Activated CD8-positive, alpha-beta T cell treated with anti-CD3 and anti-CD28 coated beads, Interleukin-2, amount 10 ng/mL, durations not matched to agents 7 days and 5 days (primary cell): ENCODE measurements at regions not wholly inside any gene's neighbourhood (a gene's known extent, or its start where the extent isn't known, plus 50 kb on each side); places are given as distances from the start of the nearest gene placed in this dataset.

Source experiments
- ATAC-seq: fragments of 150-1000 bp; cut with Tn5 transposase; one replicate; pipeline ENCODE4 v1.10.0; 2021; ENCODE audit warnings: moderate library complexity
- CTCF ChIA-PET: fragments of 350-600 bp; sonication (Branson Sonifier 250); formaldehyde crosslinking; loops from one replicate; lab custom pipeline; 2021; ENCODE audit warnings: antibody characterized with exemption; lab: Charles Lee
- POLR2A ChIA-PET: fragments of 350-600 bp; sonication (Branson Sonifier 250); formaldehyde crosslinking; loops from one replicate; lab custom pipeline; 2021; ENCODE audit warnings: antibody characterized with exemption; lab: Charles Lee
- DNase-seq: peaks from one replicate; pipeline ENCODE4 v3.0.0-alpha.2; 2020
- H3K27ac Mint-ChIP-seq: one replicate; pipeline ENCODE4 v1.8.0; 2021; ENCODE audit warnings: mild to moderate bottlenecking, mixed read lengths
- H3K27me3 Mint-ChIP-seq: one replicate; pipeline ENCODE4 v1.8.0; 2021; ENCODE audit warnings: low read depth, mixed read lengths
- H3K36me3 Mint-ChIP-seq: one replicate; pipeline ENCODE4 v1.8.0; 2021; ENCODE audit warnings: low read depth, mixed read lengths
- H3K4me1 Mint-ChIP-seq: one replicate; pipeline ENCODE4 v1.8.0; 2021; ENCODE audit warnings: low read depth, mixed read lengths
- H3K4me3 Mint-ChIP-seq: one replicate; pipeline ENCODE4 v1.8.0; 2021; ENCODE audit warnings: mild to moderate bottlenecking, mixed read lengths
- H3K9me3 Mint-ChIP-seq: one replicate; pipeline ENCODE4 v1.8.0; 2022; ENCODE audit warnings: mixed read lengths; ENCODE audit not compliant: insufficient read depth

GRCh38 chr18:57910134-57910533, 107.0 kb upstream of the ATP8B1 start:
- ATAC-seq: no peak

GRCh38 chr18:57909620-57910019, 106.5 kb upstream of the ATP8B1 start:
- CTCF ChIA-PET: no interaction called here
- Mint-ChIP-seq H3K9me3 (no peaks in the 10 kb centered on the region), H3K36me3 (no peaks in the 10 kb centered on the region), H3K4me1 (no peaks in the 10 kb centered on the region), H3K27ac (no peak overlapping the region), H3K27me3 (peaks cover 13% of the 10 kb centered on the region), H3K4me3 (no peak overlapping the region)
- DNase-seq (no peak), ATAC-seq (no peak)
- POLR2A ChIA-PET: no interaction called here

More at GRCh38 chr18:57910134-57910533, 107.0 kb upstream of the ATP8B1 start:
- H3K4me1 Mint-ChIP-seq: no peaks in the 10 kb centered on the region
- no peaks in the 10 kb centered on the region for H3K9me3 Mint-ChIP-seq
- no peak for DNase-seq
- peaks cover 14% of the 10 kb centered on the region for H3K27me3 Mint-ChIP-seq
- no peak overlapping the region for H3K4me3 Mint-ChIP-seq
- H3K27ac Mint-ChIP-seq: no peak overlapping the region
- ChIA-PET CTCF (no interaction called here), POLR2A (interaction anchor here (0.5 kb wide), 1 partner anchor 147 kb away, joined by 3 read pairs; no protein-coding TSS in a partner anchor)
- H3K36me3 Mint-ChIP-seq: no peaks in the 10 kb centered on the region

GRCh38 chr18:57908092-57908491, 105.0 kb upstream of the ATP8B1 start:
- no peak overlapping the region for H3K27ac Mint-ChIP-seq
- CTCF ChIA-PET: no interaction called here
- no peaks in the 10 kb centered on the region for H3K4me1 Mint-ChIP-seq
- no peak for DNase-seq
- H3K4me3 Mint-ChIP-seq: no peak overlapping the region
- H3K27me3 Mint-ChIP-seq: peaks cover 11% of the 10 kb centered on the region
- no peak for ATAC-seq
- no peaks in the 10 kb centered on the region for H3K9me3 Mint-ChIP-seq
- POLR2A ChIA-PET: no interaction called here
- H3K36me3 Mint-ChIP-seq: no peaks in the 10 kb centered on the region

GRCh38 chr18:57907550-57907949, 104.4 kb upstream of the ATP8B1 start:
- Mint-ChIP-seq H3K27ac (no peak overlapping the region), H3K27me3 (peaks cover 11% of the 10 kb centered on the region), H3K4me3 (no peak overlapping the region), H3K9me3 (no peaks in the 10 kb centered on the region), H3K36me3 (no peaks in the 10 kb centered on the region), H3K4me1 (no peaks in the 10 kb centered on the region)
- POLR2A ChIA-PET: no interaction called here
- DNase-seq (no peak), ATAC-seq (no peak)
- CTCF ChIA-PET: no interaction called here

- Mint-ChIP-seq H3K36me3 (no peaks in the 10 kb centered on the region), H3K4me1 (no peaks in the 10 kb centered on the region), H3K9me3 (no peaks in the 10 kb centered on the region), H3K27me3 (peaks cover 11% of the 10 kb centered on the region), H3K4me3 (no peak overlapping the region), H3K27ac (no peak overlapping the region)
- ATAC-seq (no peak), DNase-seq (no peak)
- POLR2A ChIA-PET: no interaction called here
- CTCF ChIA-PET: no interaction called here
Observed at GRCh38 chr18:57906852-57907251, 103.7 kb upstream of the ATP8B1 start.

GRCh38 chr18:57904535-57904934, 101.4 kb upstream of the ATP8B1 start:
- H3K4me3 Mint-ChIP-seq: no peak overlapping the region
- no peak for ATAC-seq
- H3K27me3 Mint-ChIP-seq: peaks cover 12% of the 10 kb centered on the region
- no peaks in the 10 kb centered on the region for H3K9me3 Mint-ChIP-seq
- no peaks in the 10 kb centered on the region for H3K4me1 Mint-ChIP-seq
- DNase-seq: no peak
- no peak overlapping the region for H3K27ac Mint-ChIP-seq
- ChIA-PET POLR2A (interaction anchor here (0.6 kb wide), 1 partner anchor 243 kb away, joined by 3 read pairs; no protein-coding TSS in a partner anchor), CTCF (interaction anchor here (1.3 kb wide), 1 partner anchor 22 kb away, joined by 3 read pairs; no protein-coding TSS in a partner anchor)
- H3K36me3 Mint-ChIP-seq: no peaks in the 10 kb centered on the region

GRCh38 chr18:57902721-57903120, 99.6 kb upstream of the ATP8B1 start:
- ATAC-seq (no peak), DNase-seq (no peak)
- ChIA-PET CTCF (no interaction called here), POLR2A (no interaction called here)
- peaks cover 8% of the 10 kb centered on the region for H3K27me3 Mint-ChIP-seq
- no peak overlapping the region for H3K27ac Mint-ChIP-seq
- no peak overlapping the region for H3K4me3 Mint-ChIP-seq
- H3K4me1 Mint-ChIP-seq: no peaks in the 10 kb centered on the region
- H3K9me3 Mint-ChIP-seq: no peaks in the 10 kb centered on the region
- no peaks in the 10 kb centered on the region for H3K36me3 Mint-ChIP-seq

GRCh38 chr18:57901825-57902589, 98.9 kb upstream of the ATP8B1 start:
- H3K27me3 Mint-ChIP-seq: peaks cover 8% of the 10 kb centered on the region
- no peaks in the 10 kb centered on the region for H3K9me3 Mint-ChIP-seq
- POLR2A ChIA-PET: no interaction called here
- DNase-seq (no peak), ATAC-seq (no peak)
- H3K4me3 Mint-ChIP-seq: no peak overlapping the region
- no peaks in the 10 kb centered on the region for H3K4me1 Mint-ChIP-seq
- CTCF ChIA-PET: no interaction called here
- H3K36me3 Mint-ChIP-seq: no peaks in the 10 kb centered on the region
- no peak overlapping the region for H3K27ac Mint-ChIP-seq

- H3K9me3 Mint-ChIP-seq: no peaks in the 10 kb centered on the region
- no peak for DNase-seq
- H3K27ac Mint-ChIP-seq: no peak overlapping the region
- no peak overlapping the region for H3K4me3 Mint-ChIP-seq
- ChIA-PET POLR2A (no interaction called here), CTCF (no interaction called here)
- H3K36me3 Mint-ChIP-seq: no peaks in the 10 kb centered on the region
- H3K27me3 Mint-ChIP-seq: peaks cover 5% of the 10 kb centered on the region
- H3K4me1 Mint-ChIP-seq: no peaks in the 10 kb centered on the region
- ATAC-seq: no peak
Observed at GRCh38 chr18:57900906-57901435, 97.9 kb upstream of the ATP8B1 start.

- ChIA-PET POLR2A (no interaction called here), CTCF (interaction anchor here (1.0 to 1.2 kb wide), 2 partner anchors 17 to 223 kb away, joined by 3 to 4 read pairs; no protein-coding TSS in a partner anchor)
- no peaks in the 10 kb centered on the region for H3K4me1 Mint-ChIP-seq
- H3K36me3 Mint-ChIP-seq: no peaks in the 10 kb centered on the region
- no peak overlapping the region for H3K4me3 Mint-ChIP-seq
- no peak for DNase-seq
- no peaks in the 10 kb centered on the region for H3K9me3 Mint-ChIP-seq
- H3K27me3 Mint-ChIP-seq: peaks cover 5% of the 10 kb centered on the region
- no peak for ATAC-seq
- no peak overlapping the region for H3K27ac Mint-ChIP-seq
Observed at GRCh38 chr18:57898506-57899124, 95.5 kb upstream of the ATP8B1 start.

GRCh38 chr18:57895182-57895581, 92.1 kb upstream of the ATP8B1 start:
- Mint-ChIP-seq H3K4me3 (no peak overlapping the region), H3K27ac (no peak overlapping the region), H3K36me3 (no peaks in the 10 kb centered on the region), H3K4me1 (no peaks in the 10 kb centered on the region), H3K27me3 (peaks cover 2% of the 10 kb centered on the region), H3K9me3 (no peaks in the 10 kb centered on the region)
- ChIA-PET POLR2A (no interaction called here), CTCF (no interaction called here)
- DNase-seq (no peak), ATAC-seq (no peak)
